PC-9 (cell line): ENCODE measurements at regions not wholly inside any gene's neighbourhood (a gene's known extent, or its start where the extent isn't known, plus 50 kb on each side); places are given as distances from the start of the nearest gene placed in this dataset.

Experiments used
- EZH2 ChIP-seq: fragments of 200-600 bp; sonication (generic); IDR thresholded peaks from 2 replicates; pipeline ENCODE4 v1.8.0; 2017; ENCODE audit warnings: antibody characterized with exemption, low read depth
- TF ChIP-seq, protein P1 (sequence below): fragments of 200-600 bp; sonication (generic); conservative IDR thresholded peaks from 2 replicates; pipeline ENCODE4 v1.6.1; 2017; ENCODE audit warnings: mixed run types, antibody characterized with exemption, mild to moderate bottlenecking, moderate library complexity

DNA sequence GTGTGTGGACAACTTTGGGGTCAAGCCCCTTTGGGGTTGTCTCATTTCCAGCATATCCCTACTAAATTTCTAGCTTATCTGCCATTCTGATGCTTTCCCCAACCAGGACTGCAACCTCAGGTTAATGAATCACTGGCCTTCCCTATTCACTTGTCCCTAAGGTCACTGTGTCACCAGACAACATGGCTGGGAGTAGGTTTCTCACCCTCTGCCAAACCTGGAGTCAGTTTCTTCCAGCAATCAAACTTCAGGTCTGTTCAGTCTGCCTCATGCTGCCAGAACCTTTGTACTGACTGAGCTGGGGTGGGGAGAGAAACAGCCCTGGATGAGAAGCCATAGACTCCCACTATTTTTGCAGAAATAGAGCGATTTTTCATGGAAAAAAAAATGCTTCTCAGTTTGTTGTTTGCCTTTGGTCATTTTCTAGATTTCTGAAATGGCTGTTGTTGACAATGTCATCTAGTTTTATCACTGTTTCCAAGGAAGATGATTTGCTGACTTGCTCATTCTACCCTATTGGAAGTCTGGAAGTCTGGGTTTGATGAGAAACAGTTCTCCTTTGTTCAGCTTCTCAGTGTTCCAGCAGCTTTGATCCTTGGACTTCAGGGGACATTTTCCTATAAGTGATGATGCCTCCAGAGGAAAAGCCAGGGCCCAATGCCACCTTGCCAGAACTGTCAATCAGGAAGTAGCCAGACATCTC lies 74.8 kb upstream of the IL12A start:
- TF ChIP-seq, protein P1, sequence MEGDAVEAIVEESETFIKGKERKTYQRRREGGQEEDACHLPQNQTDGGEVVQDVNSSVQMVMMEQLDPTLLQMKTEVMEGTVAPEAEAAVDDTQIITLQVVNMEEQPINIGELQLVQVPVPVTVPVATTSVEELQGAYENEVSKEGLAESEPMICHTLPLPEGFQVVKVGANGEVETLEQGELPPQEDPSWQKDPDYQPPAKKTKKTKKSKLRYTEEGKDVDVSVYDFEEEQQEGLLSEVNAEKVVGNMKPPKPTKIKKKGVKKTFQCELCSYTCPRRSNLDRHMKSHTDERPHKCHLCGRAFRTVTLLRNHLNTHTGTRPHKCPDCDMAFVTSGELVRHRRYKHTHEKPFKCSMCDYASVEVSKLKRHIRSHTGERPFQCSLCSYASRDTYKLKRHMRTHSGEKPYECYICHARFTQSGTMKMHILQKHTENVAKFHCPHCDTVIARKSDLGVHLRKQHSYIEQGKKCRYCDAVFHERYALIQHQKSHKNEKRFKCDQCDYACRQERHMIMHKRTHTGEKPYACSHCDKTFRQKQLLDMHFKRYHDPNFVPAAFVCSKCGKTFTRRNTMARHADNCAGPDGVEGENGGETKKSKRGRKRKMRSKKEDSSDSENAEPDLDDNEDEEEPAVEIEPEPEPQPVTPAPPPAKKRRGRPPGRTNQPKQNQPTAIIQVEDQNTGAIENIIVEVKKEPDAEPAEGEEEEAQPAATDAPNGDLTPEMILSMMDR: no peak
- no peak for TF ChIP-seq EZH2
